ENCODE measurements at regions not wholly inside any gene's neighbourhood (a gene's known extent, or its start where the extent isn't known, plus 50 kb on each side); places are given as distances from the start of the nearest gene placed in this dataset.
"Not testable (repeated sequence)": the region's sequence is repeated elsewhere in the genome, so short reads cannot be mapped to it uniquely, and the experiment has no call there.

DNA sequence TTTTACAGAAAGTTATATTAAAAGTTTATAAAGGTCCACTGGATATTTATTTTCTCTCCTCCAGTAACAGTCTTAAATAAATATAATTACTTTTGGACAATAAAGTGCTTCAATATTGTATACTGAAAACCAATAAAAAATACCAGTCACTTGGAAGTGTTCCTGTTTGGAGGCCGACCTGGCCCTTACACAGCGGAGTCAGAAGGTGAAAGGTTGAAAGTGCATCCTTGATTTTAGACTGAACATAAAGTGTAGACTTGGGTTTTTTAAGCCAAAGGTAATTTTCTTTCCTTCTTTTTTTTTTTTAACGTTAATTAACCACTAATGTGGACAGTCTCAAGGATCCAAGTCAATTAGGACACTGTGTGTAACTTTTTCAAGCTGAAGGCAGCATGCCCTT is 152.3 kb upstream of the TBX18 start:
- no peak for DNase-seq

GRCh38 chr6:84912472-84913322 is 148.3 kb upstream of the TBX18 start:
- DNase-seq = no peak

GRCh38 chr6:84910906-84911607 is 146.7 kb upstream of the TBX18 start:
- DNase-seq = no peak

DNA sequence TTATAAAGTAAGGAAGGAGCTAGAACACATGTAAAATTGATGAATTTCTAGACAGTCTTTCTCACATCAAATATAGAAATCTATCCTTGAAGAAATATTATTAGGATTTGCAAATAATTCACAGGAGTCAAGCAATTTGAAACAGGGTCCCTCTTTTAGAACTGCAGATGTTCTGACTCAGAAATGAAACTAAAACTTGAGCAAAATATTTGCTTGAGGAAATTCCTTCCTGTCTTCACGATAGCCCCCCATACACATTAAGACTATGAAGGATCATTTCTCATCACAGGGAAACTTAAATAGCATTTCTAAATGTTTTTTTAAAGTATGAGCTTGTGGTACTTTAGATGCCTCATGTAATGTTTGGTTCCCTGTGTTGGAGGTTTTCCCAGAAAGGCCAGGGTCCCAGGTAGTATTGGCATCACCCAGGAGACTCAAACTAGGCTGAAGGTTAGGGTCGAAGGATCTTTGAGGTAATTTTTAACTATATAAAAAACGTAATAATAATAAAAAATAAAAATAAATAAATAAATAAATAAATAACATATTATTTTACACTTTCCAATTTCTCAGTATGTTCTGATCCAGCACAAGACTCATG is 144.0 kb upstream of the TBX18 start:
- no peak for DNase-seq

- no peak for DNase-seq
These were observed 142.1 kb upstream of the TBX18 start for GRCh38 chr6:84906514-84906913.

DNA sequence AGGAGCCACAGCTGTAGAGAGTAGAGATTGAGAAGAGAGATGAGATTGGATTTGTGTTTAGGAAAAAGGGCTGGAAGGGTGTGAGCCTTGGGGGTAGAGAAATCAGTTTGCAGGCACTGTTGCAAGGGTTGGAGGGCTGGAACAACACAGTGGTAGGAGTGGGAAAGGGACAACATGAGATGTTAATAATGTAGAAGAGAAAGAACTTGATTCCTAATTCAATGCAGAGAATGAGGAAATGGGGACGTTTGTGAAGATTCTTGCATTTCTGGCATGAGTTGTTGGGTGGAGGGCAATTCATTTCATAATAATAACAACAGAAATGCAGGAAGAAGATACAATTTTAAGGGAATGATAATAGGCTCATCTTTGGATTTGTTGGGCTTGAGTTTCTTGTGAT is 141.4 kb upstream of the TBX18 start:
- no peak for DNase-seq

DNA sequence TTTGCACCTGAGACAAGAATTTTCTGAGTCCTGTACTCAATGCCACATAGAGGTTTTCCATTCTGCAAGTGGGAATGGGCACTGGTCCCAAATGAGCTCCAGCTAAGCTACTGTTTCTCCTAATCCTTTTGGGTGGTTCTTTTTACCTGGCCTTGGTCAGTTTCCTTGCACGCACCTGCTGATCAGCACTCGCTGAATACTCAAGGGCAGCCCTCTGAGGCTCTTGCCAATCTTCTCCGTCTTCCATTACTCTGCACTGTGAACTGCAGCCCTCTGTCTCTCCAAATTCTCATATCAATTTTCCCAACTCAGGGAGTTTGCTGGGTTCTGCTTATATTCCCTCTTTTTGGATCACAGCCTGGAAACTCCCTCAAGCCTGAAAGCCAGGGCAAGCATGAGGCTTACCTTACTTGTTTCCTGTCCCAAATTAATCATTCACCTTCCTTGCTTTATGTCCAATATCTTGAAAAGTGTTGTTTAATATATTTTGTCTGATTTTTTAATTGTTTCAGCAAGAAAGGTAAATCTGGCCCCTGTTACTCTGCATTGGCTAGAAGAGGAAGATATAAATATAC is 138.0 kb upstream of the TBX18 start:
- no peak for DNase-seq

- DNase-seq = no peak
These were observed 133.7 kb upstream of the TBX18 start for GRCh38 chr6:84897988-84898594.

- DNase-seq = no peak
These were observed 132.6 kb upstream of the TBX18 start for GRCh38 chr6:84897011-84897410.

GRCh38 chr6:84892671-84893070 is 128.3 kb upstream of the TBX18 start:
- no peak for DNase-seq

DNA sequence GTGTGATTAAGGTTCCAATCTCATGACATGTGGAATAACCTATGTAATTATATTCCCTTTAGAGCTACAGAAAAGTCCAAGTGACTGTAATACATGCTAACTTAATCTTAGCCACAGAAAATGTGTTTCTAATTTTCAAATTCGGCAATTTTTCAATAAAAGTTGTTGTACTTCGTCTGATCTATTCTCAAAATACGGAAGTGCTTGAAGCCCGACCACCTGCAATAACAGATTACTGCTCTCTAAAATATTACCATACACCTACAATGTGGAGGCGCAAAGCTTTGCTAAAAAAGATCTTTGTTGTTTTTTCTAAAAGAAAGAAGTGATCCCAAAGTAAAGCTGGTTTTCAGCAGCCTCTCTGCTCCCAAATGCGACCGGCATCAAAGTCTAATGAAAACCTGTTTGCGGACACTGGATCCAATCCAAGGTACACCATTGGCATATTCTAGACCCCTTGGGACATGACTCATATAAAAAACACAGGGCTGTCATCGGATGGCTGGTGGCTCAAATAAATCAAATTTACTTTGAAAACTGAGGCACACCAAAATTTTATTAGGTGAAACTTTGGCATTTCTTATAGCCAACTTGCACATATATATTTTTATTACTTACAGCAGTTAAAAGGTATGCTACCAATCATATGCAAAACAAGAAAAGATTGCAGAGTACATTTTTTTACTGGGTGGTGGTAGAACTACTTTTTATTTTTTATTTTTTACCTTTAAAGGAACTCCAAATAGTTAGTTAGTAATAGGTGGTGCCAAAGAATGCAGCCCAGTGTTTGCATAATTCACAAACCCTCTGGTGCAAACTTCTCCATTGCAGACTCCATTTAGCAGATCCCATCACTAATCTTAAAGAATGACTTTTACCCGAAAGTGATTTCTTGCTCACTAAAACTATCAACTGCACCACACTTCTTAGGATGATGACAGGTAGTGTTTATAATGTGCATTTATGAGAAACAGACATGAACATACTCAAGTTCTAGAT is 118.7 kb upstream of the TBX18 start:
- no peak for DNase-seq

DNA sequence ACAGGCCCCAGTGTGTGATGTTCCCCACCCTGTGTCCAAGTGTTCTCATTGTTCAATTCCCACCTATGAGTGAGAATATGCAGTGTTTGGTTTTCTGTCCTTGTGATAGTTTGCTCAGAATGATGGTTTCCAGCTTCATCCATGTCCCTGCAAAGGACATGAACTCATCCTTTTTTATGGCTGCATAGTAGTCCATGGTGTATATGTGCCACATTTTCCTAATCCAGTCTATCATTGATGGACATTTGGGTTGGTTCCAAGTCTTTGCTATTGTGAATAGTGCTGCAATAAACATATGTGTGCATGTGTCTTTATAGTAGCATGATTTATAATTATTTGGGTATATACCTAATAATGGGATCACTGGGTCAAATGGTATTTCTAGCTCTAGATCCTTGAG is 115.0 kb upstream of the TBX18 start:
- not testable (repeated sequence) for DNase-seq

DNA sequence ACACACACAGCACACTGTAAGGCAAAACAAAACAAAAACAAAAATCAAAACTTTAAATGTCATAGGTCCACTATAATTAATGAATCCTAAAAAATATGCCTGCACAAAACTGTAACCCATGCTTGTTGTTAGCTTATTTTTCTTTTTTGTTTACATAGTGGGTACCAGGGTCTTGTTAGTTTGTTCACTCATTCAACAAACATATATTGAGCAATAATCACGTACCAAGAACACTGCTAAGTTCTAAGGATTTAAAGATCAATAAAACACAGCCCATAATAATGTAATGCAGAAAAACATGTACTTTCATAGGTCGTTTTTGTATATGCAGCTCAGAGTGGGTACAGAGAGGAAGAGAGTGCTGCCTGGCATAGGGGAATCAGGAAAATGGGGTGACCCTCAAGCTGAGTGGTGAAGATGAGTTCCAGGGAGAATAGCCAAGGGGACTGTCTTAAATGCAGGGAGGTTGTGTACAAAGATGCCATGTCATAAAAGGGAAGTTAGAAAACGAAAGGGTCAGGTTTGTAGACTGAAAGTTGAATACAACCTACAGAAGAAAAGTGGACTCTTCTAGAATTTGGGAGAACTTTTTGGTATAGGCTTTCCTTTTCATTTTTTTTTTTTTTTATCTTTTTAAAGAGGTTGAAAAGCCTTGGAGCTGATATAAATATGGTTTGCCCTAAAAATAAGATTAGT is 113.3 kb upstream of the TBX18 start:
- DNase-seq = no peak

- DNase-seq = no peak
These were observed 112.5 kb upstream of the TBX18 start for GRCh38 chr6:84876723-84877514.

GRCh38 chr6:84872996-84873723 is 108.8 kb upstream of the TBX18 start:
- no peak for DNase-seq

DNA sequence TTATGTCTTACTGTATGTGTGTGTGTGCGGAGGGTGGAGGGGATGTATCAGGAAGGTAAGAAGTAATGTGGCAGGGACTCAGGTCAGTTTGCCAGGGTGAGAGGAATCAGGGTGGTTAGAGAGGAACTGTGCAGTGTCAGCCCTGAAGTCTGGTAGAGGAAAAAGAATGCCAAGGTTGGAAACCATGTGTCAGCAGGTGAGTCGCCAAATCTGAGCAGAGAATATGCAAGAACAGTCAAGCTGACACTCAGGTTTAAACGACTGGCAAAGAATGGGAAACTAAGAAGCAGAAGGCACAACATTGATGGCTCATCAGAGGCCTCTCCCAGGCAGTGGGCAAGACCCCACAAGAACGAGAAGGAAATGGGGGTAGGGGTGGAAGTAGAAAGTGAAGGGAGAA is 107.5 kb upstream of the TBX18 start:
- no peak for DNase-seq

- DNase-seq = no peak
These were observed 106.3 kb upstream of the TBX18 start for GRCh38 chr6:84870672-84871071.

- no peak for DNase-seq
These were observed 103.8 kb upstream of the TBX18 start for GRCh38 chr6:84868149-84868548.

- no peak for DNase-seq
These were observed 103.1 kb upstream of the TBX18 start for GRCh38 chr6:84867521-84867920.

GRCh38 chr6:84866715-84867114 is 102.3 kb upstream of the TBX18 start:
- no peak for DNase-seq
